BJ (cell line): ENCODE measurements at regions not wholly inside any gene's neighbourhood (a gene's known extent, or its start where the extent isn't known, plus 50 kb on each side); places are given as distances from the start of the nearest gene placed in this dataset.

Source experiments
- CTCF ChIA-PET: fragments of 350-600 bp; formaldehyde crosslinking; extraction: SDS; loops from one replicate; lab custom pipeline; 2021; ENCODE audit warnings: antibody characterized with exemption, inconsistent platforms; lab: Yijun Ruan, JAX
- POLR2A ChIA-PET: fragments of 300-600 bp; sonication (Branson Sonifier 250); formaldehyde crosslinking; extraction: SDS; loops from one replicate; lab custom pipeline; 2021; ENCODE audit warnings: antibody characterized with exemption; lab: Charles Lee
- DNase-seq: peaks from one replicate; pipeline ENCODE4 v3.0.0-alpha.2; 2011; ENCODE audit warnings: low read depth
- H3K27me3 ChIP-seq: 2 replicates; pipeline ENCODE4 v1.6.0; 2011; ENCODE audit warnings: low read length; ENCODE audit not compliant: control insufficient read depth, insufficient read depth
- H3K36me3 ChIP-seq: 2 replicates; pipeline ENCODE4 v1.5.1; 2011; ENCODE audit warnings: low read length; ENCODE audit not compliant: control insufficient read depth, insufficient read depth
- H3K4me3 ChIP-seq: 2 replicates; pipeline ENCODE4 v1.5.1; 2011; ENCODE audit warnings: low read depth, mild to moderate bottlenecking, control low read depth, low read length
- TF ChIP-seq, protein P1 (sequence below): IDR thresholded peaks from 2 replicates; pipeline ENCODE4 v1.5.1; 2011; ENCODE audit warnings: low read depth, mild to moderate bottlenecking, control low read depth, inconsistent platforms, low read length, moderate library complexity; ENCODE audit not compliant: insufficient read depth

DNA sequence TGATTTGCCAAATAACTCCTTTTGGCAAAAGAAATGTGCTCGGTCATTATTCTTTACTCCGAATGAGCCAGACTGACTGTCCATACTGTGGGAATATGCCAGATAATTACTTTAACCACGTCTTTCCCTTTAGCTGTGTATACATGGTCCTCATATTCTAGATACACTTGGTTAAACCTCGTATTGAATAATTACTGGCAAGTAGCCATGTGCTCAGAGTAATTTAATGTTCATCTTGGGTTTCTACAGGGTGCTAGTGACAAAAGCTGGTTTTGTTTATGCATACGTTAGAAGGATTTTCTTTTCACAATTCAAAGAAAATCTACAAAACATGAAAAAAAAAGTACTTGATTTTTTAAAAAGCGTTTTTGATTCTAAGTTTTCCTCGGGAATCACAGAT is 540.3 kb downstream of the KCNJ2 start:
- TF ChIP-seq, protein P1, sequence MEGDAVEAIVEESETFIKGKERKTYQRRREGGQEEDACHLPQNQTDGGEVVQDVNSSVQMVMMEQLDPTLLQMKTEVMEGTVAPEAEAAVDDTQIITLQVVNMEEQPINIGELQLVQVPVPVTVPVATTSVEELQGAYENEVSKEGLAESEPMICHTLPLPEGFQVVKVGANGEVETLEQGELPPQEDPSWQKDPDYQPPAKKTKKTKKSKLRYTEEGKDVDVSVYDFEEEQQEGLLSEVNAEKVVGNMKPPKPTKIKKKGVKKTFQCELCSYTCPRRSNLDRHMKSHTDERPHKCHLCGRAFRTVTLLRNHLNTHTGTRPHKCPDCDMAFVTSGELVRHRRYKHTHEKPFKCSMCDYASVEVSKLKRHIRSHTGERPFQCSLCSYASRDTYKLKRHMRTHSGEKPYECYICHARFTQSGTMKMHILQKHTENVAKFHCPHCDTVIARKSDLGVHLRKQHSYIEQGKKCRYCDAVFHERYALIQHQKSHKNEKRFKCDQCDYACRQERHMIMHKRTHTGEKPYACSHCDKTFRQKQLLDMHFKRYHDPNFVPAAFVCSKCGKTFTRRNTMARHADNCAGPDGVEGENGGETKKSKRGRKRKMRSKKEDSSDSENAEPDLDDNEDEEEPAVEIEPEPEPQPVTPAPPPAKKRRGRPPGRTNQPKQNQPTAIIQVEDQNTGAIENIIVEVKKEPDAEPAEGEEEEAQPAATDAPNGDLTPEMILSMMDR, result no peak
- H3K27me3 ChIP-seq, result no peaks in the 10 kb centered on the region
- CTCF ChIA-PET, result interaction anchor here (0.6 kb wide), 1 partner anchor 57 kb away, joined by 4 read pairs; no protein-coding TSS in a partner anchor
- no peaks in the 10 kb centered on the region for H3K36me3 ChIP-seq
- POLR2A ChIA-PET, result no interaction called here
- no peak for DNase-seq
- H3K4me3 ChIP-seq, result no peak overlapping the region

DNA sequence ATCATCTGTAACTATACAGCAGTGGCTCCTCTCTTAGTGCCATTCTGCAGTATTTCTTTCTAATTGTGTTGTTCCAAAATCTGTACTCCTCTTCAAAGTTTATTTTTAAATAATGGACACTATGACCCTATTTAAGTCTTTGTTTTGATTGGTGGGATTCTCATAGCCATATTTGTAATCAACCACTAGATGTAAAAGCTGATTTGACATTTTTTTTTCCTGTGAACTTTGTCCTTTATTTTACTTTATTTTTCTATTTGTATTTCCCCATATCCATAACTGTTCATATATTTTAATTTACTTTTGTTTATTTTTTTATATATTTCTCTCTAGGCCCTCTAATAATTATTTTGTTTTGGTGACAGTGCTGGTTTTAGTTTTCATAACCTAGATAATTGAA is 544.4 kb downstream of the KCNJ2 start:
- Histone ChIP-seq H3K36me3 (no peaks in the 10 kb centered on the region), H3K27me3 (no peaks in the 10 kb centered on the region), H3K4me3 (no peak overlapping the region)
- ChIA-PET CTCF (no interaction called here), POLR2A (no interaction called here)
- DNase-seq, result no peak
- TF ChIP-seq, protein P1, result no peak

DNA sequence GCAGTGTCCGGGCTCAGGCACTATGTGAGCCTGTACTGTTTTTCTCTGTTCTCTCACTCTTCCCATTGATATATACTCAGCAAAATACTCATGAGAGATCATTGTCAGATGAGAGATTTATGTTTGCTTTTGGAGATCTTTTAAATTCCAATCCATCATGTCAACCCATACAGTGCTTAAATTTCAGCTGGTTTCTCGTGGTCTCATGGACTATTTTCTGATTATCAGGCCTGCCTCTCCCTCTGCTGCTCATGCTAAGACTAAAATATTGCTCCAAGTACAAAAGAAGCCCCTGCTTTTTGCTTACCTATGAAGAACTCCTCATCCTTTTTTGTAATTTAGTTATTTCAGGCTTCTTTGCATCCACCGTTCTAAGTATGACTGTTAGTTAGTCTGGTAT is 547.2 kb downstream of the KCNJ2 start:
- no peak for DNase-seq
- Histone ChIP-seq H3K36me3 (no peaks in the 10 kb centered on the region), H3K4me3 (no peak overlapping the region), H3K27me3 (no peaks in the 10 kb centered on the region)
- TF ChIP-seq, protein P1, result no peak
- POLR2A ChIA-PET, result no interaction called here
- CTCF ChIA-PET, result interaction anchor here (0.6 kb wide), 1 partner anchor 1396 kb away, joined by 3 read pairs; no protein-coding TSS in a partner anchor

DNA sequence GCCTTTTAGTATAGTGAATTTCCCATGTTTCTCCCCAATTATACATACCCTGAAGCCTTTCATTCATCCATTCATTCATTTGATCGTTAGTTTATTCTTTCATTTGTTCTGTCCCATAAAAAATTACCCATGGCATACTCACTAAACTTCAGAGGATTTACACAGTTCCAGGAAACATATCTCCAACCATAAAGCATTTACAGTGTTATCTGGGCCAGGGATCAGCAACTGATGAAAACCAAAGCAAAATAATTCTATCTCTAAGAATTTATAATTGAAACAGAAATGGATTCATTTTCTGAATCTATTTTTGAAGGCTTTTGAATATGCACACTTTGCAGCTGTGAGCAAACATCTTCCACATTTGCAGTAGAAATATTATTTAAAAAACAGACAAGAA is 547.7 kb downstream of the KCNJ2 start:
- CTCF ChIA-PET, result no interaction called here
- TF ChIP-seq, protein P1, result no peak
- no peaks in the 10 kb centered on the region for H3K27me3 ChIP-seq
- no peak overlapping the region for H3K4me3 ChIP-seq
- H3K36me3 ChIP-seq, result no peaks in the 10 kb centered on the region
- no peak for DNase-seq
- POLR2A ChIA-PET, result no interaction called here

DNA sequence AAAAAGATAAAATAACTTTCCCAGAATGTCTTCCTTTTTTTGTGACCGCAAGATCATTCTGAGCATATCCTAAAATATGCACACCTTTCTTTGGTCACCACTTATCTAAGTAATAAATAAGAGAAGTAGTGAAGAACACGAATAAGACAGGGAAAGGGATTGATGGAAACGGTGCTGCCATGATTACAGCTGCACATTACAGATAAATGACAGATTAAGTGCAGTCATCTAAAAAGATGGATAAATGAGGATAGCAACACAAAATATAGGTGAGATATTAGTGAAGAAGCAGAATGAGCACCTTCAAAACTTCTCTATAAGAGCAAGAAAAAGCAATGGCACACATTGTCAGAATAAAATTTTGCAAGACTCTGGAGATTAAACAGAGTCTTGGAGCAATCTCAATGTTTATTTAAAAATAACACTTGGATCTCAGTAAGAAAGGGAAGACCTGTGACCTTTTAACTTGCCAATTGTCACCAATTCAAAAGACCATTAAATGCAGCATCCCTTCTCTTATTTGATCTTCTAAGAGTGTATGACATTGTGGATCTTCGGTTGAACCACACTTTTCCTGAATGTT is 567.1 kb downstream of the KCNJ2 start:
- Histone ChIP-seq H3K27me3 (no peaks in the 10 kb centered on the region), H3K4me3 (no peak overlapping the region), H3K36me3 (no peaks in the 10 kb centered on the region)
- TF ChIP-seq, protein P1, result no peak
- DNase-seq, result no peak
- ChIA-PET CTCF (interaction anchor here (0.7 kb wide), 1 partner anchor 73 kb away, joined by 3 read pairs; no protein-coding TSS in a partner anchor), POLR2A (no interaction called here)
